Astrocyte (in vitro differentiated cells and primary cell): ENCODE measurements at regions not wholly inside any gene's neighbourhood (a gene's known extent, or its start where the extent isn't known, plus 50 kb on each side); places are given as distances from the start of the nearest gene placed in this dataset.

Experiments
- EZH2 ChIP-seq: IDR thresholded peaks from 2 replicates; pipeline ENCODE4 v1.6.1; 2012; ENCODE audit warnings: mild to moderate bottlenecking, low read length, inconsistent platforms; ENCODE audit not compliant: insufficient read depth
- TF ChIP-seq, protein P1 (sequence below): IDR thresholded peaks from 2 replicates; pipeline ENCODE4 v1.5.1; 2011; ENCODE audit warnings: low read depth, mild to moderate bottlenecking, inconsistent platforms, low read length, moderate library complexity; ENCODE audit not compliant: insufficient read depth

DNA sequence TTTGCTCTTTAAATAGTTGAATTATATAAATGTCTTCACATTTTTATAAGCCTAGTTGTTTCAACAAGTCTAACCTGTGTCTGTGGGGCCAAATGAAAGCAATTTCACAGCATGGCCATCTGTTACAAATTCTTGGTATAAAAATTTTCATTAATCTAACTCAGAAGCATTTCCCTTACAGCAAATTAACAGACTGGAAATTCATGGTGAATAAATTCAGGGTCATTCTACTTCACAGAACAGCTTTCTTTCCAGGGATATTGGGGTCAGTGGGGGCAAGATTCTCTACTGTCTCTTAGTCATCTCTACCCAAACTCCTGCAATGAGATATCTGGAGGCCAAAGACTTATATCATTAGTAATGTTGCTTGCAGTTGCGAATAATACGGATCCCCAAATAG, 352.1 kb downstream of the MMUT start:
- TF ChIP-seq, protein P1, sequence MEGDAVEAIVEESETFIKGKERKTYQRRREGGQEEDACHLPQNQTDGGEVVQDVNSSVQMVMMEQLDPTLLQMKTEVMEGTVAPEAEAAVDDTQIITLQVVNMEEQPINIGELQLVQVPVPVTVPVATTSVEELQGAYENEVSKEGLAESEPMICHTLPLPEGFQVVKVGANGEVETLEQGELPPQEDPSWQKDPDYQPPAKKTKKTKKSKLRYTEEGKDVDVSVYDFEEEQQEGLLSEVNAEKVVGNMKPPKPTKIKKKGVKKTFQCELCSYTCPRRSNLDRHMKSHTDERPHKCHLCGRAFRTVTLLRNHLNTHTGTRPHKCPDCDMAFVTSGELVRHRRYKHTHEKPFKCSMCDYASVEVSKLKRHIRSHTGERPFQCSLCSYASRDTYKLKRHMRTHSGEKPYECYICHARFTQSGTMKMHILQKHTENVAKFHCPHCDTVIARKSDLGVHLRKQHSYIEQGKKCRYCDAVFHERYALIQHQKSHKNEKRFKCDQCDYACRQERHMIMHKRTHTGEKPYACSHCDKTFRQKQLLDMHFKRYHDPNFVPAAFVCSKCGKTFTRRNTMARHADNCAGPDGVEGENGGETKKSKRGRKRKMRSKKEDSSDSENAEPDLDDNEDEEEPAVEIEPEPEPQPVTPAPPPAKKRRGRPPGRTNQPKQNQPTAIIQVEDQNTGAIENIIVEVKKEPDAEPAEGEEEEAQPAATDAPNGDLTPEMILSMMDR: no peak
- TF ChIP-seq EZH2: no peak
